ENCODE measurements at regions not wholly inside any gene's neighbourhood (a gene's known extent, or its start where the extent isn't known, plus 50 kb on each side); places are given as distances from the start of the nearest gene placed in this dataset.

DNA sequence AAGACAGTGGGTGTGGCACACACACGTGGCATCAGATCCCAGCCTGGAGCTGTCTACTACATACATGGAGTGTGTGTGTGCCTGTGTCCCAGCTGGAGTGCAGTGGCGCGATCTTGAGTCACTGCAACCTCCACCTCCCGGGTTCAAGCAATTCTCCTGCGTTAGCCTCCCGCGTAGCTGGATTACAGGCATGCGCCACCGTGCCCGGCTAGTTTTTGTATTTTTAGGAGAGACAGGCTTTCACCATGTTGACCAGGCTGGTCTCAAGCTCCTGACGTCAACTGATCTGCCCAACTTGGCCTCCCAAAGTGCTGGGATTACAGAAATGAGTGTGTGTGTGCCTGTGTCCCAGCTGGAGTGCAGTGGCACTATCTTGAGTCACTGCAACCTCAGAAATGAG is 108.8 kb downstream of the IL12A start:
- Histone ChIP-seq H3K4me1 (ENCODE audit: control insufficient read depth in 1 of 2, insufficient read depth in 2 of 2, low read length in 2 of 2) (peaks cover 6 to 13% of the 10 kb centered on the region in 2 donors), H3K9ac (ENCODE audit: insufficient read depth, low read length, poor library complexity, severe bottlenecking) (no peak overlapping the region), H3K9me3 (replicated peaks in 1 of 2; ENCODE audit: control insufficient read depth in 1 of 2, insufficient read depth in 1 of 2, low read length in 2 of 2) (no peaks in the 10 kb centered on the region), H3K4me2 (replicated peaks; ENCODE audit: extremely low read depth, low read length, poor library complexity, severe bottlenecking) (no peak overlapping the region), H3K79me2 (ENCODE audit: insufficient read depth, low read length) (no peaks in the 10 kb centered on the region), H3K27me3 (ENCODE audit: control insufficient read depth in 2 of 2, insufficient read depth in 2 of 2, low read length in 2 of 2) (no peaks in the 10 kb centered on the region), H3K4me3 (replicated peaks in 1 of 3; ENCODE audit: low read depth in 2 of 3, low read length in 3 of 3) (no peak overlapping the region), H2AFZ (ENCODE audit: insufficient read depth, low read depth, low read length, poor library complexity, severe bottlenecking) (no peak overlapping the region), H3K36me3 (replicated peaks in 1 of 2; ENCODE audit: control insufficient read depth in 1 of 2, insufficient read depth in 2 of 2, low read length in 2 of 2) (no peaks in the 10 kb centered on the region), H3K27ac (ENCODE audit: low read depth in 1 of 2, low read length in 2 of 2) (no peak overlapping the region), H4K20me1 (ENCODE audit: insufficient read depth, low read length) (no peaks in the 10 kb centered on the region)
- H3K27ac Mint-ChIP-seq: no peak overlapping the region
- 96% methylated on average over 10 of the region's 11 CpGs for WGBS (ENCODE audit: insufficient coverage)
- TF ChIP-seq CTCF (IDR thresholded peaks at IDR 0.05): no peak
- no peak for DNase-seq
- H3K27me3 Mint-ChIP-seq (ENCODE audit: low read depth in 3 of 3): peaks cover 0 to 1% (median 0%) of the 10 kb centered on the region in 3 donors
- intact Hi-C loops (cut with micrococcal nuclease): no loop called here
- no peak overlapping the region for H3K4me3 Mint-ChIP-seq
- peaks cover 0 to 2% (median 0%) of the 10 kb centered on the region in 7 donors for H3K9me3 Mint-ChIP-seq
- no peaks in the 10 kb centered on the region for H3K36me3 Mint-ChIP-seq
- peaks cover 12% of the 10 kb centered on the region for H3K4me1 Mint-ChIP-seq

GRCh38 chr3:160098261-160098908 is 109.8 kb downstream of the IL12A start:
- H3K4me3 ChIP-seq (replicated peaks in 1 of 3; ENCODE audit: low read depth in 2 of 3, low read length in 3 of 3): no peak overlapping the region
- H3K4me3 Mint-ChIP-seq: no peak overlapping the region
- H3K4me2 ChIP-seq (replicated peaks; ENCODE audit: extremely low read depth, low read length, poor library complexity, severe bottlenecking): no peak overlapping the region
- intact Hi-C loops (cut with micrococcal nuclease): no loop called here
- no peak overlapping the region for H3K27ac Mint-ChIP-seq
- peaks cover 6 to 13% of the 10 kb centered on the region in 2 donors for H3K4me1 ChIP-seq (ENCODE audit: control insufficient read depth in 1 of 2, insufficient read depth in 2 of 2, low read length in 2 of 2)
- no peaks in the 10 kb centered on the region for H3K36me3 ChIP-seq (replicated peaks in 1 of 2; ENCODE audit: control insufficient read depth in 1 of 2, insufficient read depth in 2 of 2, low read length in 2 of 2)
- H3K36me3 Mint-ChIP-seq: no peaks in the 10 kb centered on the region
- H3K9ac ChIP-seq (ENCODE audit: insufficient read depth, low read length, poor library complexity, severe bottlenecking): no peak overlapping the region
- TF ChIP-seq CTCF (IDR thresholded peaks at IDR 0.05): no peak
- H3K9me3 Mint-ChIP-seq: peaks cover 0 to 2% (median 0%) of the 10 kb centered on the region in 7 donors
- H4K20me1 ChIP-seq (ENCODE audit: insufficient read depth, low read length): no peaks in the 10 kb centered on the region
- no peaks in the 10 kb centered on the region for H3K9me3 ChIP-seq (replicated peaks in 1 of 2; ENCODE audit: control insufficient read depth in 1 of 2, insufficient read depth in 1 of 2, low read length in 2 of 2)
- no peak overlapping the region for H2AFZ ChIP-seq (ENCODE audit: insufficient read depth, low read depth, low read length, poor library complexity, severe bottlenecking)
- H3K27me3 Mint-ChIP-seq (ENCODE audit: low read depth in 3 of 3): peaks cover 0 to 1% (median 0%) of the 10 kb centered on the region in 3 donors
- no peak for DNase-seq
- peaks cover 12% of the 10 kb centered on the region for H3K4me1 Mint-ChIP-seq
- no peaks in the 10 kb centered on the region for H3K27me3 ChIP-seq (ENCODE audit: control insufficient read depth in 2 of 2, insufficient read depth in 2 of 2, low read length in 2 of 2)
- no peak overlapping the region for H3K27ac ChIP-seq (ENCODE audit: low read depth in 1 of 2, low read length in 2 of 2)
- 89% methylated on average over 3 of the region's 5 CpGs for WGBS (ENCODE audit: insufficient coverage)
- H3K79me2 ChIP-seq (ENCODE audit: insufficient read depth, low read length): no peaks in the 10 kb centered on the region
